ENCODE measurements at regions not wholly inside any gene's neighbourhood (a gene's known extent, or its start where the extent isn't known, plus 50 kb on each side); places are given as distances from the start of the nearest gene placed in this dataset.

DNA sequence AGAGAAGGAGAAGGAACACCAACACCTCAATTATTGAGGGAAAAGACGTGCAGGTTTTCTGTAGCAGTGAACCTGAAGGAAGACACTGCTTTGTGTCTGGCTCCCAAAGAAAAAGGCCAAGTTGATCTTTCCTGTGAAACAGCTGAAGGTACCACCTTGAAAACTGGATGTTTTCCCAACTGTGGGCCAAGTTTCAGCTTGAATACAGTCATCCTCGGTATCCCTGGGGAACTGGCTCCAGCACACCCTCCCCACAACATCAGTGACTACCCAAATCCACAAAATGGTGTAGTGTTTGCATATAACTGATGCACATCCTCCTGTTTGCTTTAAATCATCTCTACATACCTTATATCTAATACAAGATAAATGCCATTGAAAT lies 297.0 kb upstream of the PITRM1 start:
- DNase-seq (ENCODE audit: low read depth, low spot score) = no peak

GRCh38 chr10:3468919-3469638 lies 296.5 kb upstream of the PITRM1 start:
- DNase-seq (ENCODE audit: low read depth, low spot score) = no peak

DNA sequence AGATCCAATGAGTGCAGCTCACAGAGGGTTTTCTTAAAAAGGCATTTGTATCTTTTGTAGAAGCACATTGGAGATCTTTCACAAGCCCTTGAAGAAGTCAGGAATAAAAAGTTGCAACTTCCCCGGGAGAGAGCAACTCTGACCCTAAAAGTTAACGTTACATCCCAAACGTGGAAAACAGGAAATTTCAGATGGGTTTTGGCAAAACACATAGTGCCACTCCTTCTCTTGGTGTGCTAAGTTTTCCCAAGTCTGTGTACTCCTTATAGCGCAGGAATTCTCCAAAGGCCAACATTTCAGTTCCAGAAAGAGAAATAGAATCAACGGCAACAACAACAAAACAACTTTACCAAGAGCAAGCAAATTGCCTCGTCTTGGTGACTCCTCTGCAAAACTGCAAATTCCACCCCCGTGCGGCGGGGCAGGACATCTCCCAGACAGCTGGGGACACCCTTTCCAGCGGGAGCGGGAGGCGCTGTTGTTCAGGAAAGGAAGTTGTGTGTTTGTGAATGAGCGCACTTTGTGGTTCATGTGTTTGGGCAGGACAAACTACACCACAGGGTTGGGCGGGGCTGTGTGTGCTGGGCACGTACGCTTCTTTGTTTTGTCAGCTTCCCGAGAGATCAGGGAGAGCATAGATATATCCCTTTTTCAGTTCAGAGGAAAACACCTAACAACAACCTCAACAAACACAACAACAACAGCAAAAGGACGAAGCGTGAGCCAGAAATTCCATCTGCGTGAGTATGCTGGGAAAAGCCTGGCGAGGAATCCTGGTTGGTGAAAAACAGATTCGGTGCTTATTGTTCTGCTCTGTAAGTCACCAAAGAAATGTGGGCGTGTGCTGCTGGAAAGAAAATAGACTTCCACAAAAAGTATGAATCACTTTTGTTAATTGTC lies 294.7 kb upstream of the PITRM1 start:
- peak; percentile 99 for DNase-seq (ENCODE audit: low read depth, low spot score)

- DNase-seq (ENCODE audit: low read depth, low spot score) = no peak
Measured at GRCh38 chr10:3465406-3465891, 292.9 kb upstream of the PITRM1 start.

DNA sequence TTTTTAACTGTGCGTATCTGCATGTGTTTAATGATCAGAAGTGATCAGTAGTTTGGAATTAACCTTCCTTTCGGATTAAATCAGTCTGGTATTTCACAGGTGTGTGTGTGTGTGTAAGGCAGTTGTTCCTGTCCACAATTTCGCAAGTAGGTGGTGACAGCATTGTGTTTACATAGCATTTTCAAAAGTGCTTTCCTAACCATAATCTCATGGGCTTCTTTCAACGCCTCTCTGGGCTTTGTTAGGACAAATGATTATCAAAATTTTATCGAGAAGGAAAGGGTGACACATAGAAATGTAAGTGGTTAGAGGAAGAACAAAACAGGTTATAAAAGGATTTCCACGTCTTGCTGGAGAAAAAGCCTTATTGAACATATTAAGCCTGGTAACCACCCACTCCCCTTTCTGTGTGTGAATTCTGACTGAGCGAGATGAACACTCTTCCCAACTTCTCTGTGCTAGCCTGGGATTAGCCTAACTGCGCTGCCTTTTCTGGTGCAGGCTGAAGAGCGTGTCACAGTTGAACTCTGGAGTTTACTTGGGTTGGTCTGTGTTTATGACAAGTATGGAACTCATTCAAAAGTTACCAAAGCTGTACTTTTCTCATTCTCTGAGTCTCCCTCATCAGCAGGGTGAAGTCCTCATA lies 292.3 kb upstream of the PITRM1 start:
- no peak for DNase-seq (ENCODE audit: low read depth, low spot score)

- no peak for DNase-seq (ENCODE audit: low read depth, low spot score)
Measured at GRCh38 chr10:3460420-3461128, 288.0 kb upstream of the PITRM1 start.

DNA sequence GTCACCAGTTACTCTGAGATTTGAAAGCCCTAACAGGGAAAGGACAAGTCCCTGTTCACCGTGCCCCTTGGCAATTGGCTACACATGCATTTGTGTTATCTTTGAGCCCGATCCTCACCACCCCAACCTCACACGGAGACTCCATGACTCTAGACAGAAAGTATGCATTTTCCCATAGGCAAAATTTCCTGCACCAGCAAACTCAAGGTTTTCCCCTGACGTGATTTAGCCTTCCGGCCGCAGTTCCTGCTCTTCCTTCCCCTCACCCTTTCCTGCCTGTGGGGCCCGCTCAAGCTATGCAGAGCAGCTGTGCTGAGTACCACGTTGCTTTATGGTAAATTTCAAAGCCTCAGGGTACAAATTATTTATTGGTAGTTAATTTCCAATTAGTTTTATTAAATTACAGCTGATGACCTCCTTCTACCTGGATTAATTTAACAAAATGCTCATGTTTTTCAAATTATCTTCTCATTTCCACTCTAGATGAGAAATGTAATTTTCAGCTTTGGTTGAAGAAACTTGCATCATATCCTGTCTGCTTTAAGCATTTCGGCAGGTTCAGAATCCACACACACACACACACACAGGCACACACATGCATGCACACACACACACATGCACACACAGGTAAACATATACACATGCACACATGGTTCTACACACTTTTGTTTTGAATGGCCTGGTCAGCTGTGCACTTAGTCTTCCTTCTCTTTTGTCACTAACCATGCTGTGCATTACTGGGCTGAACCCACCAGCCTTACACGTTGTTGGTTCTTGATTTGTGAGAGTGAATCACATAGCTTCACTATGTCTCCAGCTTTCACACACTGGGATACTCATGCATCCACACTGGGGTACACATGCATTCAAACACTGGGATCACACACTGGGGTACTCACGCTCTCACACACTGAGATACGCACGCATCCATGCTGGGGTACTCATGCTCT lies 283.1 kb upstream of the PITRM1 start:
- DNase-seq (ENCODE audit: low read depth, low spot score) = no peak

DNA sequence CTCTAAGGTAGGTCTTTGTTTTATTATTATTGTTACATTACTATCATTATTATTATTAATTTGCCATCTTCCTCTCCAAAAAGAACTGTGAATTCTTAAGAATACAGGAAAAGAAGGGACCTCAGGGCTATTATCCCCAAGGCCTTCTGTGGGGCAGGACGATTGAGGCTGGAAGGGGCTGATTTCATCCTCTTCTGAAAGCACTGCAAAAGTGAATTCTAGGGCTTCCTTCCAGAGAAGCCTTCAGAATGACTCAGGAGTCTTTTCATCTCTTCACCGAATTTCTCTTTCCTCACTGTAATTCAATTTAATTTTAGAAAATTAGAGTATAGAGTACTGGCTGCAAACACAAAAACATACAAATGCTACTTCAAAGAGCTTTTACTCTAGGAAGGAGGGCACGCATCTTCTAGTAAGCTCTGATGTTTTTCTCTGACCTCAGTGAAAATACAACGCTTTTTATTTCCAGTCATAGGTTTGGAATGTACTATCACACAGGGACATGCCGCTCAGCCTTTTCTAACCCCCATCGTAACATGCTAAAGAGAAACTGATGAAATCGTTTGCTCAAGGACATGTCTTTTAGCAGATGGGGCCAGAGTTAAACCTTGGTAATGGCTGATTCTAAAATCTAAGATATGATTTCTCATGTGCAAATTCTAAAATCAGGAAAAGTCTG lies 280.2 kb upstream of the PITRM1 start:
- DNase-seq (ENCODE audit: low read depth, low spot score) = peak; percentile 55

- peak; percentile 46 for DNase-seq (ENCODE audit: low read depth, low spot score)
Measured at GRCh38 chr10:3452173-3452626, 279.6 kb upstream of the PITRM1 start.

DNA sequence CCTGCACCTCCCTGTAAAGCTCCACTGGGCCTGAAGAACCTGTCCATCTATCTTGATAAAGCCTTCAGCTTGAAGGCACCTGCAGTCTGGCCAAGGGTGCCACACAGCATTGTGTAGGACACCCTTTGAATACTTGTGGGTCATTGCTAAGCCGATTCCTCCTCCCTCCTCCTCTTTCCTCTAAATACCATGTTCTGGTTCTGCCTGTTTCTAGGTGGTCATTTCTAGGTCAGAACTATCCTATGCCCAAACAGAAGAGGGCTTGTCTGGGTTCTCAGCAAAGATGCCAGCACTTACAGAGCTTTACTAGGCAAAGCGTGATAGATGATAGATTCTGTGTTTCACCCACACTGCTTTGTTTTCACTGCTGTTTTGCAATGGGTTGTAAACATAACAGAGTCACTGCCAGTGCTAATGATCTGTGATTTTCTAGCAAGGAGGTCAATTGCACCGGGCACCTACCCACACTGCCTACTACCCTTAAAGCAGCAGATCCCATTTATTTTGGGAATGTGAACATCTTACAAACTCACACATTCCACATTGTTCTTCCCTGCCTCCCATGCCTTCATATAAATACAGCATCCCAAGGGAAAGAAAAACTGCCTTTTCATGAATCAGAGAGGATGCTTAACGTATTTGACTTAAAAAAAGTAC lies 279.1 kb upstream of the PITRM1 start:
- no peak for DNase-seq (ENCODE audit: low read depth, low spot score)

GRCh38 chr10:3446221-3446620 lies 273.6 kb upstream of the PITRM1 start:
- no peak for DNase-seq (ENCODE audit: low read depth, low spot score)

- no peak for DNase-seq (ENCODE audit: low read depth, low spot score)
Measured at GRCh38 chr10:3445648-3446047, 273.1 kb upstream of the PITRM1 start.

- no peak for DNase-seq (ENCODE audit: low read depth, low spot score)
Measured at GRCh38 chr10:3442451-3442990, 269.9 kb upstream of the PITRM1 start.

- no peak for DNase-seq (ENCODE audit: low read depth, low spot score)
Measured at GRCh38 chr10:3439183-3439582, 266.6 kb upstream of the PITRM1 start.

DNA sequence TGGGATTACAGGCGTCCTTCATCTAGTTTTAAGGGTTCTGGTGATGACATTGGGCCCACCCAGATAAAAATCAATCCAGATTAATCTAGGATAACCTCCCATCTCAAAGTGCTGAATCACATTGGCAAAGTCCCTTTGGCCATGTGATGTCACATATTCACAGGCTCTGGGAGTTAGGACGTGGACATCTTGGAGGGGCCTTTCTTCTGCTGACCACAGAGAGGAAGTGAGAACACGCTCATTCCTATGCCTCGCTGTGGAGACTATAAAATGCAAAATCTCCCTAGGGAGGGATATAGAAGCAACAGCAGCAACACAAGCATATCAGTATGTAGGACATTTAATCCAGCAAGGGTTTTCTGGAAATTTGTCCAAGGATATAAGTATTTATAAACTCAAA lies 266.0 kb upstream of the PITRM1 start:
- DNase-seq (ENCODE audit: low read depth, low spot score) = no peak

DNA sequence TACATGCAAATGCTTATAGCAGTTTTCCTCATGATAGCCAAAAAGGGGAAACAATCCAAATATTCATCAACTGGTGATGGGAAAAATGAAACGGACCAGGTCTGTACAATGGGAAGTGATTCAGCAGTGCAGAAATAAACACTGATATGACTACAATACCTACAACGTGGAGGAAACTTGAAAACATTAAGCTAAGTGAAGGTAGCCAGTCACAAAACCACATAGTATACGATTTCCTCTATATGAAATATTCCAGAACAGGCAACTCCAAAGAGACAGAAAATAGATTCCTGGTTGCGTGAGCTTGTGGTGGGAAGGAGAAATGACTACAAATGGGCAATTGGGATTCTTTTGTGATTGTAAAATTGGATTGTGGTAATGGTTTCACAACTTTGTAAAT lies 263.1 kb upstream of the PITRM1 start:
- peak; percentile 56 for DNase-seq (ENCODE audit: low read depth, low spot score)

DNA sequence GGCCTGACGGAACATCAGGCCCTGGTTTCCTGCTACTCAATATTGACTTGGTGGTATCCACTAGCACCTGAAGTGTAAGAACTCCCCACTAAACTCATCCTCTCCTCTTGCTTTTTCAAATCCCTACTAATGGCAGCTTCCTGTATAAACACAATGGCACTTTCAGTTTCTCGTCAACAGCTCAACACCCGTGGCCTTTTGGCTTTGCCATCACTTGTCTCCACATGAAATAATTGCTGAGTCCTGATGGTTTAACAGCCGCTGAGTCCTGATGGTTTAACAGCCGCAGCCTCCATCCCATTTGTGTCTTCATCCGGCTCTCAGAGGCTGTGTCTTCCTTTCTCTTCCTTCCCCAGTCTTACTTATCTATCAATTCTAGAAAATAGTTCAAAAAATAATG lies 261.4 kb upstream of the PITRM1 start:
- DNase-seq (ENCODE audit: low read depth, low spot score) = no peak

- no peak for DNase-seq (ENCODE audit: low read depth, low spot score)
Measured at GRCh38 chr10:3433131-3433530, 260.5 kb upstream of the PITRM1 start.

All from pulmonary artery endothelial cell (primary cell).